HEK293 (cell line): ENCODE measurements at regions not wholly inside any gene's neighbourhood (a gene's known extent, or its start where the extent isn't known, plus 50 kb on each side); places are given as distances from the start of the nearest gene placed in this dataset.

Experiments
- CTCF ChIA-PET: fragments of 350-600 bp; formaldehyde crosslinking; extraction: SDS; loops from one replicate; lab custom pipeline; 2021; ENCODE audit warnings: antibody characterized with exemption; lab: Yijun Ruan, JAX
- POLR2A ChIA-PET: fragments of 300-600 bp; formaldehyde crosslinking; extraction: SDS; loops from one replicate; lab custom pipeline; 2020; ENCODE audit warnings: antibody characterized with exemption, inconsistent platforms; lab: Yijun Ruan, JAX
- H3K27ac ChIP-seq: fragments of 200-500 bp; sonication (Bioruptor generic); 2 replicates; pipeline ENCODE4 v1.5.1; 2014; ENCODE audit warnings: low read depth, low read length, control low read depth, inconsistent platforms; ENCODE audit errors: extremely low read depth
- H3K36me3 ChIP-seq, 2 experiments: fragments of 200-500 bp in 1 of 2; sonication (Bioruptor generic) in 1 of 2; 1 replicate in 1 of 2; 2 replicates in 1 of 2; pipeline ENCODE4 v1.5.1; 2014 to 2017; ENCODE audit warnings: inconsistent platforms in 2 of 2, low read length in 2 of 2; ENCODE audit not compliant: control insufficient read depth in 2 of 2, insufficient read depth in 1 of 2
- H3K4me1 ChIP-seq: fragments of 200-500 bp; sonication (Bioruptor generic); 2 replicates; pipeline ENCODE4 v1.5.1; 2014; ENCODE audit warnings: mild to moderate bottlenecking, low read length, inconsistent platforms; ENCODE audit not compliant: control insufficient read depth, insufficient read depth
- H3K4me3 ChIP-seq: 2 replicates; pipeline ENCODE4 v1.5.1; 2011; ENCODE audit warnings: low read depth, mild to moderate bottlenecking, control low read depth, low read length, moderate library complexity
- H3K9me3 ChIP-seq: fragments of 200-500 bp; sonication (Bioruptor generic); 2 replicates; pipeline ENCODE4 v1.5.1; 2014; ENCODE audit warnings: low read depth, low read length, inconsistent platforms; ENCODE audit not compliant: control insufficient read depth, insufficient read depth
- IKZF3 ChIP-seq: fragments of 450-650 bp; IDR thresholded peaks from 2 replicates; pipeline ENCODE4 v1.5.0; 2018; ENCODE audit warnings: missing biosample characterization, mild to moderate bottlenecking, missing genetic modification characterization, moderate library complexity
- KLF10 ChIP-seq: fragments of 450-650 bp; IDR thresholded peaks from 2 replicates; pipeline ENCODE4 v1.5.1; 2018; ENCODE audit warnings: missing biosample characterization, mild to moderate bottlenecking, missing genetic modification characterization
- OSR2 ChIP-seq: fragments of 450-650 bp; formaldehyde crosslinking; IDR thresholded peaks from 2 replicates; pipeline ENCODE4 v1.5.1; 2016; ENCODE audit warnings: missing biosample characterization, missing genetic modification characterization
- PATZ1 ChIP-seq: fragments of 450-650 bp; formaldehyde crosslinking; IDR thresholded peaks from 2 replicates; pipeline ENCODE4 v1.5.1; 2016; ENCODE audit warnings: missing biosample characterization, missing genetic modification characterization
- PRDM1 ChIP-seq: fragments of 450-650 bp; formaldehyde crosslinking; IDR thresholded peaks from 2 replicates; pipeline ENCODE4; 2016; ENCODE audit warnings: missing biosample characterization, missing genetic modification characterization
- REPIN1 ChIP-seq: fragments of 450-650 bp; formaldehyde crosslinking; IDR thresholded peaks from 2 replicates; pipeline ENCODE4 v1.5.1; 2017; ENCODE audit warnings: missing biosample characterization, missing genetic modification characterization, low read depth
- SETDB1 ChIP-seq: IDR thresholded peaks from one replicate; pipeline ENCODE4 v1.6.1; 2017; ENCODE audit warnings: mild to moderate bottlenecking, low read length, moderate library complexity, mixed read lengths; ENCODE audit not compliant: insufficient read length
- ZBTB1 ChIP-seq: fragments of 450-650 bp; formaldehyde crosslinking; IDR thresholded peaks from 2 replicates; pipeline ENCODE4 v1.5.1; 2016; ENCODE audit warnings: missing biosample characterization, missing genetic modification characterization
- ZBTB21 ChIP-seq: fragments of 450-650 bp; formaldehyde crosslinking; IDR thresholded peaks from 2 replicates; pipeline ENCODE4 v1.5.1; 2017; ENCODE audit warnings: missing biosample characterization, missing genetic modification characterization
- ZFHX2 ChIP-seq: fragments of 450-650 bp; formaldehyde crosslinking; conservative IDR thresholded peaks from 2 replicates; pipeline ENCODE4 v1.5.1; 2016; ENCODE audit warnings: missing biosample characterization, missing genetic modification characterization
- ZNF138 ChIP-seq: fragments of 450-650 bp; formaldehyde crosslinking; IDR thresholded peaks from 2 replicates; pipeline ENCODE4 v1.5.1; 2016; ENCODE audit warnings: missing biosample characterization, missing genetic modification characterization, borderline replicate concordance
- ZNF16 ChIP-seq: fragments of 450-650 bp; formaldehyde crosslinking; IDR thresholded peaks from 2 replicates; pipeline ENCODE4 v1.5.1; 2016; ENCODE audit warnings: low read depth, missing biosample characterization, missing genetic modification characterization
- ZNF18 ChIP-seq: fragments of 450-650 bp; formaldehyde crosslinking; IDR thresholded peaks from 2 replicates; pipeline ENCODE4 v1.5.1; 2016; ENCODE audit warnings: missing biosample characterization, missing genetic modification characterization
- ZNF266 ChIP-seq: fragments of 450-650 bp; formaldehyde crosslinking; IDR thresholded peaks from 2 replicates; pipeline ENCODE4 v1.5.1; 2016; ENCODE audit warnings: missing biosample characterization, missing genetic modification characterization, low read depth
- ZNF292 ChIP-seq: fragments of 450-650 bp; formaldehyde crosslinking; IDR thresholded peaks from 2 replicates; pipeline ENCODE4 v1.5.1; 2016; ENCODE audit warnings: low read depth, missing biosample characterization, missing genetic modification characterization, borderline replicate concordance
- ZNF311 ChIP-seq: fragments of 450-650 bp; formaldehyde crosslinking; IDR thresholded peaks from 2 replicates; pipeline ENCODE4 v1.5.1; 2017; ENCODE audit warnings: missing biosample characterization, missing genetic modification characterization, borderline replicate concordance
- ZNF391 ChIP-seq: fragments of 450-650 bp; formaldehyde crosslinking; IDR thresholded peaks from 2 replicates; pipeline ENCODE4 v1.5.1; 2016; ENCODE audit warnings: low read depth, missing biosample characterization, missing genetic modification characterization, borderline replicate concordance
- ZNF544 ChIP-seq: fragments of 450-650 bp; formaldehyde crosslinking; IDR thresholded peaks from 2 replicates; pipeline ENCODE4 v1.5.0; 2017; ENCODE audit warnings: missing biosample characterization, missing genetic modification characterization
- ZNF558 ChIP-seq: fragments of 450-650 bp; formaldehyde crosslinking; IDR thresholded peaks from 2 replicates; pipeline ENCODE4 v1.5.1; 2016; ENCODE audit warnings: missing biosample characterization, missing genetic modification characterization
- ZNF560 ChIP-seq: fragments of 450-650 bp; formaldehyde crosslinking; IDR thresholded peaks from 2 replicates; pipeline ENCODE4 v1.5.1; 2017; ENCODE audit warnings: missing biosample characterization, missing genetic modification characterization, borderline replicate concordance
- ZNF623 ChIP-seq: fragments of 450-650 bp; formaldehyde crosslinking; IDR thresholded peaks from 2 replicates; pipeline ENCODE4 v1.5.1; 2016; ENCODE audit warnings: missing biosample characterization, missing genetic modification characterization
- ZNF645 ChIP-seq: fragments of 450-650 bp; formaldehyde crosslinking; IDR thresholded peaks from 2 replicates; pipeline ENCODE4; 2016; ENCODE audit warnings: missing biosample characterization, missing genetic modification characterization
- ZNF660 ChIP-seq: fragments of 450-650 bp; IDR thresholded peaks from 2 replicates; pipeline ENCODE4 v1.5.1; 2018; ENCODE audit warnings: missing biosample characterization, mild to moderate bottlenecking, missing genetic modification characterization
- ZNF777 ChIP-seq: fragments of 450-650 bp; formaldehyde crosslinking; IDR thresholded peaks from 2 replicates; pipeline ENCODE4 v1.5.1; 2017; ENCODE audit warnings: missing biosample characterization, missing genetic modification characterization, borderline replicate concordance
- ZNF843 ChIP-seq: fragments of 450-650 bp; formaldehyde crosslinking; IDR thresholded peaks from 2 replicates; pipeline ENCODE4 v1.5.1; 2016; ENCODE audit warnings: missing biosample characterization, missing genetic modification characterization
- TF ChIP-seq, protein P1 (sequence below): fragments of 450-650 bp; formaldehyde crosslinking; IDR thresholded peaks from 2 replicates; pipeline ENCODE4 v1.5.1; 2017; ENCODE audit warnings: missing biosample characterization, missing genetic modification characterization

DNA sequence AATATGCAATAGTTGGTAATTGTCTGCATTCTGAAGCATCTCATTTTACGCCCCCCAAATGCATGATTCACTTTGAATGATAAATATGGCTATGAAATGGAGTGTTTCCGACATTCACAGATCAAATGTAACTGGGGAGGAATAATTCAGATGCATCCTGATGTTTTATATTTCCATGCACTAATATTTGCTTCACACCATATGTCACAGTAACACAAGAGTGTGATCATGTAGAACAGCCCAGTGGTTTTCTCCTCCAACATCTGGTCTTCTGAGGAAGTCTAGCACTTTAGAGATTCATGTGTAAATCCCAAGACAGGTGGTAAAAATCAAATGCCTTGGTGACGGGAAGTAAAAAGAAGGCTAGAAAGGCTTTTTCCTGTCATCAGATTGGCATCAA is 273.1 kb downstream of the DIO2 start:
- TF ChIP-seq KLF10 (tag by site-specific recombination) (no peak), ZNF311 (no peak), ZNF843 (tag by site-specific recombination) (no peak), ZNF544 (tag by site-specific recombination) (no peak), ZNF623 (tag by site-specific recombination) (no peak), ZFHX2 (tag by site-specific recombination) (no peak), ZNF266 (no peak), PATZ1 (tag by site-specific recombination) (no peak), ZNF18 (tag by site-specific recombination) (no peak), ZNF391 (tag by site-specific recombination) (no peak), ZNF645 (no peak), ZBTB21 (tag by site-specific recombination) (no peak)
- TF ChIP-seq, protein P1, sequence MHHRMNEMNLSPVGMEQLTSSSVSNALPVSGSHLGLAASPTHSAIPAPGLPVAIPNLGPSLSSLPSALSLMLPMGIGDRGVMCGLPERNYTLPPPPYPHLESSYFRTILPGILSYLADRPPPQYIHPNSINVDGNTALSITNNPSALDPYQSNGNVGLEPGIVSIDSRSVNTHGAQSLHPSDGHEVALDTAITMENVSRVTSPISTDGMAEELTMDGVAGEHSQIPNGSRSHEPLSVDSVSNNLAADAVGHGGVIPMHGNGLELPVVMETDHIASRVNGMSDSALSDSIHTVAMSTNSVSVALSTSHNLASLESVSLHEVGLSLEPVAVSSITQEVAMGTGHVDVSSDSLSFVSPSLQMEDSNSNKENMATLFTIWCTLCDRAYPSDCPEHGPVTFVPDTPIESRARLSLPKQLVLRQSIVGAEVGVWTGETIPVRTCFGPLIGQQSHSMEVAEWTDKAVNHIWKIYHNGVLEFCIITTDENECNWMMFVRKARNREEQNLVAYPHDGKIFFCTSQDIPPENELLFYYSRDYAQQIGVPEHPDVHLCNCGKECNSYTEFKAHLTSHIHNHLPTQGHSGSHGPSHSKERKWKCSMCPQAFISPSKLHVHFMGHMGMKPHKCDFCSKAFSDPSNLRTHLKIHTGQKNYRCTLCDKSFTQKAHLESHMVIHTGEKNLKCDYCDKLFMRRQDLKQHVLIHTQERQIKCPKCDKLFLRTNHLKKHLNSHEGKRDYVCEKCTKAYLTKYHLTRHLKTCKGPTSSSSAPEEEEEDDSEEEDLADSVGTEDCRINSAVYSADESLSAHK (tag by site-specific recombination): no peak
- TF ChIP-seq, all 188 proteins: peak for 0
- Histone ChIP-seq H3K36me3 (no peaks in the 10 kb centered on the region), H3K4me1 (no peaks in the 10 kb centered on the region), H3K4me3 (no peak overlapping the region), H3K9me3 (no peaks in the 10 kb centered on the region), H3K27ac (no peak overlapping the region)
- POLR2A ChIA-PET: no interaction called here
- CTCF ChIA-PET: no interaction called here

GRCh38 chr14:79937433-79937832 is 273.9 kb downstream of the DIO2 start:
- Histone ChIP-seq H3K36me3 (no peaks in the 10 kb centered on the region), H3K27ac (no peak overlapping the region), H3K9me3 (no peaks in the 10 kb centered on the region), H3K4me3 (no peak overlapping the region), H3K4me1 (no peaks in the 10 kb centered on the region)
- ChIA-PET CTCF (no interaction called here), POLR2A (no interaction called here)
- no peak for TF ChIP-seq PATZ1 (tag by site-specific recombination)
- no peak for TF ChIP-seq ZNF16 (tag by site-specific recombination)
- no peak for TF ChIP-seq ZBTB1
- TF ChIP-seq ZNF558: no peak
- TF ChIP-seq ZNF560: no peak
- TF ChIP-seq SETDB1: no peak
- no peak for TF ChIP-seq ZBTB21 (tag by site-specific recombination)
- no peak for TF ChIP-seq ZNF292 (tag by site-specific recombination)
- no peak for TF ChIP-seq ZNF138 (tag by site-specific recombination)
- no peak for TF ChIP-seq OSR2 (tag by site-specific recombination)
- TF ChIP-seq PRDM1 (tag by site-specific recombination): no peak
- TF ChIP-seq ZNF660 (tag by site-specific recombination): no peak
- no peak for TF ChIP-seq IKZF3 (tag by site-specific recombination)
- no peak for TF ChIP-seq ZNF843 (tag by site-specific recombination)
- TF ChIP-seq ZNF777 (tag by site-specific recombination): no peak
- no peak for TF ChIP-seq REPIN1 (tag by site-specific recombination)
